ENCODE measurements at regions not wholly inside any gene's neighbourhood (a gene's known extent, or its start where the extent isn't known, plus 50 kb on each side); places are given as distances from the start of the nearest gene placed in this dataset.

DNA sequence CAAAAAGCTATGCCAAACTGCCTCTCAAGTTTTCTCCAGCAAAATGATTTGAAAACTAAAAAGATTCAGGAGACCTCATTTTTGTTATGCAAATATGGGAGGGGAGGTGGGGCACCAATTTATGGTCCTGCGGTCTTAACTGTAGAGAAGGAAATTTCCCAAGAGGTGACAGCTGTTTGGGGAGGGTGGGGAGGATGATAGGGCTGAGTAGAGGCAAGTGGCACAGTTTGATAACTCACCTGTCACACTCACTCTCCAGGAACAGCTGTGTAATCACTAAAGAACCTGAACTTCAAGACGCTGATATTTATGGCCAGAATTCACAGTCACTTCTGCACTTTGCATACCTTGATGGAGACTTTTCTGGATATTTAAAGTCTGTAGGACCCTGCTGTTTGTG lies 232.9 kb upstream of the STARD13 start:
- TF ChIP-seq CTCF (IDR thresholded peaks at IDR 0.05) (no peak), POLR2AphosphoS5 (IDR thresholded peaks at IDR 0.05) (no peak)

Data from esophagus muscularis mucosa (tissue), 3 donors.